ENCODE measurements at regions not wholly inside any gene's neighbourhood (a gene's known extent, or its start where the extent isn't known, plus 50 kb on each side); places are given as distances from the start of the nearest gene placed in this dataset.

DNA sequence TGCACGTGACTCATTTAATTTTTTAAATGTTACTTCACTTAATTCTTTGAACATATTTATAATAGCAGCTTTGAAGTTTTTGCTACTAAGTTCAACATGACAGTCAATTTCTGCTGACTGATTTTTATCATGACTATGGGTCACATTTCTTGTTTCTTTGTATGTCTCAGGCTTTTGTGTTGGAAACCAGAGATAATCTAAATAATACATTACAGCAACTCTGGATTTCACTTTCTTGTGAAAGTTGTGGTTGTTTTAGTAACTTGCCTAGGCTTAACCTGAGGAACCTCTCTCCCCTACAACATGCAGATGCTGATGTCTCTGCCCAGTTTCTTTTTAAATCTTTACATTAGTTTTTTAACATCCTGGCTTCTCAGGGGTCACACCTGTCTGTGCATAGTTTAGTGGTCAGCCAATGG, 180.8 kb downstream of the CCDC71L start:
- Mint-ChIP-seq H3K36me3 (ENCODE audit: low read depth) (no peaks in the 10 kb centered on the region), H3K27me3 (ENCODE audit: low read depth) (peaks cover 18% of the 10 kb centered on the region), H3K9me3 (ENCODE audit: low read depth) (peaks cover 5% of the 10 kb centered on the region), H3K4me3 (ENCODE audit: unreplicated experiment) (no peak overlapping the region), H3K27ac (ENCODE audit: unreplicated experiment) (no peak overlapping the region), H3K4me1 (ENCODE audit: low read depth) (peaks cover 5% of the 10 kb centered on the region)
- TF ChIP-seq, protein P1, sequence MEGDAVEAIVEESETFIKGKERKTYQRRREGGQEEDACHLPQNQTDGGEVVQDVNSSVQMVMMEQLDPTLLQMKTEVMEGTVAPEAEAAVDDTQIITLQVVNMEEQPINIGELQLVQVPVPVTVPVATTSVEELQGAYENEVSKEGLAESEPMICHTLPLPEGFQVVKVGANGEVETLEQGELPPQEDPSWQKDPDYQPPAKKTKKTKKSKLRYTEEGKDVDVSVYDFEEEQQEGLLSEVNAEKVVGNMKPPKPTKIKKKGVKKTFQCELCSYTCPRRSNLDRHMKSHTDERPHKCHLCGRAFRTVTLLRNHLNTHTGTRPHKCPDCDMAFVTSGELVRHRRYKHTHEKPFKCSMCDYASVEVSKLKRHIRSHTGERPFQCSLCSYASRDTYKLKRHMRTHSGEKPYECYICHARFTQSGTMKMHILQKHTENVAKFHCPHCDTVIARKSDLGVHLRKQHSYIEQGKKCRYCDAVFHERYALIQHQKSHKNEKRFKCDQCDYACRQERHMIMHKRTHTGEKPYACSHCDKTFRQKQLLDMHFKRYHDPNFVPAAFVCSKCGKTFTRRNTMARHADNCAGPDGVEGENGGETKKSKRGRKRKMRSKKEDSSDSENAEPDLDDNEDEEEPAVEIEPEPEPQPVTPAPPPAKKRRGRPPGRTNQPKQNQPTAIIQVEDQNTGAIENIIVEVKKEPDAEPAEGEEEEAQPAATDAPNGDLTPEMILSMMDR (IDR thresholded peaks at IDR 0.05) = no peak
- no peak for DNase-seq (ENCODE audit: low spot score)

DNA sequence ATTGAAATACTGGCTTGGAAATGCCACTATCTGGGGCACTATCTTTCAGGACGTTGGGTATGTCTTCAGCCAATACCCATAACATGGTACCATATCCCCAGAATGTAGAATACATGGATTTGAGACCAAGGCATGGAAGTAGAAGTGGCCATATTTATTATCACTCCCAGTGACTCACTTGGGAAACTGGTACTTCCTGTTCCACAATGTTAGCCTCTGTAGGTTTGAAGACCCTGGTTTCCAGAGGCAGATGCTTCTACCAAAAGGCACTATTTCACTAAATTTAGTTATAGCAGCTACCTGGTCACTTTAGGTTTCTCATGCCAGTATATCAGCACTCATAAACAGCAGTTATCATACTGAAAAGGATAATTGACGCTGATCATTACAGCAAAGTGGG, 184.2 kb downstream of the CCDC71L start:
- H3K4me1 Mint-ChIP-seq (ENCODE audit: low read depth) = no peaks in the 10 kb centered on the region
- H3K27ac Mint-ChIP-seq (ENCODE audit: unreplicated experiment) = no peak overlapping the region
- H3K9me3 Mint-ChIP-seq (ENCODE audit: low read depth) = peaks cover 5% of the 10 kb centered on the region
- no peaks in the 10 kb centered on the region for H3K36me3 Mint-ChIP-seq (ENCODE audit: low read depth)
- no peak overlapping the region for H3K4me3 Mint-ChIP-seq (ENCODE audit: unreplicated experiment)
- TF ChIP-seq, protein P1 (IDR thresholded peaks at IDR 0.05) = no peak
- DNase-seq (ENCODE audit: low spot score) = no peak
- peaks cover 12% of the 10 kb centered on the region for H3K27me3 Mint-ChIP-seq (ENCODE audit: low read depth)

DNA sequence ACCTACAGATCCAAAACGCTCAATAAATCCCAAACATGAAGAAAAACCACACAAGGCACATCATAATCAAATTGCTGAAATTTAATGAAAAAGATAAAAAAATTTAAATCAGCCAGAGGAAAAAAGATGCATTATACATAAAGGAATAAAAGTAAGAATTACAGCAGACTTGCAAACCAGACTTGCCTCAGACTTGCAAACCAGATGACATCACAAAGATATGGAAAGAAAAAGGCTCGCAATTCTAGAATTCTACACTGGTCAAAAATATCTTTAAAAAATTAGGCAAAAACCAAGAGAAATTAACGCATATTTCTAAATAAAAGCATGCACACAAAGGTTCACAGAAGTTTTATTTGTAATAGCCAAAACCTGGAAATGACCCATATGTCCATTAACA, 188.0 kb upstream of the NAMPT start:
- Mint-ChIP-seq H3K4me3 (ENCODE audit: unreplicated experiment) (no peak overlapping the region), H3K27me3 (ENCODE audit: low read depth) (peaks cover 9% of the 10 kb centered on the region), H3K36me3 (ENCODE audit: low read depth) (no peaks in the 10 kb centered on the region), H3K27ac (ENCODE audit: unreplicated experiment) (no peak overlapping the region), H3K4me1 (ENCODE audit: low read depth) (peaks cover 7% of the 10 kb centered on the region), H3K9me3 (ENCODE audit: low read depth) (no peaks in the 10 kb centered on the region)
- TF ChIP-seq, protein P1 (IDR thresholded peaks at IDR 0.05) = no peak
- no peak for DNase-seq (ENCODE audit: low spot score)

DNA sequence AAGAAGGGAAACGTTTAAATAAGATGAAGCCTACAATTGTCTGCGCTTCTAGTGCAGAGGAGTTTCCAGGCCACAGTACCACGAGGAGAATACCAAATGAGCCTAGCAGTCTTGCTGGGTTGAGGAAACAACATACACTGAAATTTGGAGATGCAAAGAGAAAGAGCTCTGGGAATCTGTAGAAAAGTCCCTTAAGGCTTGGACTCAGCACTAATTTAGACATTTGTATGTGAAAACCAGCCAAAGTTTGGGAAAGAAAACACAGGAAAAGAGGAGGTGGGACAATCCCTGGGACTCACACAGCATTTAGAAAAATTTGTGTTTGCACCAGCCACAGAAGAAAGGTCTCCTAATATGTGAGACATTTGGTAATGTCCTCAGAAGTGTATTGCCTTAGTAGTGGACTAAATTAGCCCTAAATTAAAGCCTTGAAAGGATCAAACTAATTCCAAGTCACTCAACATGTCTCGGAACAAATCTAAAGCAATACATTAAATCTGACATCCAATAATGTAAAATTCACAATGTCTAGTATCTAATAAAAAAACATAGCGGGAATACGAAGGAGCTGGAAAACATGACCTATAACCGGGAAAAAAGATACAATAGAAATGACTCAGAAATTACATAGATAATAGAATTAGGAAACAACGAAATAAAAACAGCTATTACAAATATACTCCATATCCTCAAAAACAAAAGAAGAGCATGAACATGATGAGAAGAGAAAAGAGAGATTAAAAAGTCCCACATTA, 187.1 kb upstream of the NAMPT start:
- no peak for DNase-seq (ENCODE audit: low spot score)
- no peak overlapping the region for H3K4me3 Mint-ChIP-seq (ENCODE audit: unreplicated experiment)
- H3K27ac Mint-ChIP-seq (ENCODE audit: unreplicated experiment) = no peak overlapping the region

DNA sequence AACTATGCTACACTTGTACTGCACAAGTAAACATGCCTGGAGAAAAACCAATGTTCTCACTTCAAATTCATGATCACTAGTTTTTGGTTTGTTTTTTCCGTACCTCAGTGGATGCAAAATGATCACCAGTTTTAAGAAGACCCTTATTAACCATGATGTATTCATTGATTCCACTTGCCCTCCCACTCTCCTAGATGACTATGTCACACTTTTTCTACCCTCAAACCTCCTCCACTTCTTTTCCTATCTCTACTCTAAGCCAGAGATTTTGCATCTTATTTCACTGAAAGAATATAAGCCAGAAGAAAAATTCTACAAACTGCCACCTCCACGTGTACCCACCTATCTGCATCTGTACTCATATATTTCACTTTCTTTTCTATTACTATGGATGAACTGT, 186.2 kb upstream of the NAMPT start:
- peaks cover 9% of the 10 kb centered on the region for H3K27me3 Mint-ChIP-seq (ENCODE audit: low read depth)
- H3K36me3 Mint-ChIP-seq (ENCODE audit: low read depth) = no peaks in the 10 kb centered on the region
- TF ChIP-seq, protein P1 (IDR thresholded peaks at IDR 0.05) = no peak
- no peaks in the 10 kb centered on the region for H3K9me3 Mint-ChIP-seq (ENCODE audit: low read depth)
- H3K27ac Mint-ChIP-seq (ENCODE audit: unreplicated experiment) = no peak overlapping the region
- no peak for DNase-seq (ENCODE audit: low spot score)
- H3K4me1 Mint-ChIP-seq (ENCODE audit: low read depth) = peaks cover 21% of the 10 kb centered on the region
- no peak overlapping the region for H3K4me3 Mint-ChIP-seq (ENCODE audit: unreplicated experiment)

More for the DNA sequence above, 187.1 kb upstream of the NAMPT start:
- Mint-ChIP-seq H3K4me1 (ENCODE audit: low read depth) (peaks cover 13% of the 10 kb centered on the region), H3K36me3 (ENCODE audit: low read depth) (no peaks in the 10 kb centered on the region), H3K9me3 (ENCODE audit: low read depth) (no peaks in the 10 kb centered on the region), H3K27me3 (ENCODE audit: low read depth) (peaks cover 9% of the 10 kb centered on the region)
- TF ChIP-seq, protein P1 (IDR thresholded peaks at IDR 0.05) = no peak
